ENCODE measurements at regions not wholly inside any gene's neighbourhood (a gene's known extent, or its start where the extent isn't known, plus 50 kb on each side); places are given as distances from the start of the nearest gene placed in this dataset.
A peak's percentile ranks its signal among the peaks of the same experiment; 100 is the strongest.

- Histone ChIP-seq H3K4me3 (ENCODE audit: low read depth, low read length) (no peak overlapping the region), H3K36me3 (ENCODE audit: control insufficient read depth, insufficient read depth, low read length) (no peaks in the 10 kb centered on the region), H3K27me3 (ENCODE audit: control insufficient read depth, insufficient read depth, low read length) (no peaks in the 10 kb centered on the region)
- no peak for DNase-seq (ENCODE audit: low read depth)
- no peak for TF ChIP-seq CTCF (IDR thresholded peaks at IDR 0.05; ENCODE audit: insufficient read depth, low read length, severe bottlenecking)
- no peak for FAIRE-seq
These were observed 824.2 kb upstream of the FAM98A start for GRCh38 chr2:34423301-34423700.

- no peak for TF ChIP-seq CTCF (IDR thresholded peaks at IDR 0.05; ENCODE audit: insufficient read depth, low read length, severe bottlenecking)
- Histone ChIP-seq H3K36me3 (ENCODE audit: control insufficient read depth, insufficient read depth, low read length) (no peaks in the 10 kb centered on the region), H3K4me3 (ENCODE audit: low read depth, low read length) (no peak overlapping the region), H3K27me3 (ENCODE audit: control insufficient read depth, insufficient read depth, low read length) (no peaks in the 10 kb centered on the region)
- DNase-seq (ENCODE audit: low read depth) (peak; percentile 60), FAIRE-seq (no peak)
These were observed 820.8 kb upstream of the FAM98A start for GRCh38 chr2:34419856-34420255.

- TF ChIP-seq CTCF (IDR thresholded peaks at IDR 0.05; ENCODE audit: insufficient read depth, low read length, severe bottlenecking), result no peak
- DNase-seq (ENCODE audit: low read depth) (no peak), FAIRE-seq (no peak)
- no peak overlapping the region for H3K4me3 ChIP-seq (ENCODE audit: low read depth, low read length)
- no peaks in the 10 kb centered on the region for H3K27me3 ChIP-seq (ENCODE audit: control insufficient read depth, insufficient read depth, low read length)
- H3K36me3 ChIP-seq (ENCODE audit: control insufficient read depth, insufficient read depth, low read length), result no peaks in the 10 kb centered on the region
These were observed 817.8 kb upstream of the FAM98A start for GRCh38 chr2:34416856-34417255.

GRCh38 chr2:34414856-34415255 lies 815.8 kb upstream of the FAM98A start:
- no peak for DNase-seq (ENCODE audit: low read depth)
- no peak for TF ChIP-seq CTCF (IDR thresholded peaks at IDR 0.05; ENCODE audit: insufficient read depth, low read length, severe bottlenecking)
- Histone ChIP-seq H3K27me3 (ENCODE audit: control insufficient read depth, insufficient read depth, low read length) (no peaks in the 10 kb centered on the region), H3K36me3 (ENCODE audit: control insufficient read depth, insufficient read depth, low read length) (no peaks in the 10 kb centered on the region), H3K4me3 (ENCODE audit: low read depth, low read length) (no peak overlapping the region)
- no peak for FAIRE-seq

- H3K4me3 ChIP-seq (ENCODE audit: low read depth, low read length), result no peak overlapping the region
- no peaks in the 10 kb centered on the region for H3K36me3 ChIP-seq (ENCODE audit: control insufficient read depth, insufficient read depth, low read length)
- no peak for TF ChIP-seq CTCF (IDR thresholded peaks at IDR 0.05; ENCODE audit: insufficient read depth, low read length, severe bottlenecking)
- FAIRE-seq (no peak), DNase-seq (ENCODE audit: low read depth) (peak; percentile 17)
- H3K27me3 ChIP-seq (ENCODE audit: control insufficient read depth, insufficient read depth, low read length), result no peaks in the 10 kb centered on the region
These were observed 809.0 kb upstream of the FAM98A start for GRCh38 chr2:34408100-34408499.

GRCh38 chr2:34403512-34403911 lies 804.4 kb upstream of the FAM98A start:
- TF ChIP-seq CTCF (IDR thresholded peaks at IDR 0.05; ENCODE audit: insufficient read depth, low read length, severe bottlenecking), result no peak
- H3K36me3 ChIP-seq (ENCODE audit: control insufficient read depth, insufficient read depth, low read length), result no peaks in the 10 kb centered on the region
- no peak overlapping the region for H3K4me3 ChIP-seq (ENCODE audit: low read depth, low read length)
- DNase-seq (ENCODE audit: low read depth) (no peak), FAIRE-seq (no peak)
- no peaks in the 10 kb centered on the region for H3K27me3 ChIP-seq (ENCODE audit: control insufficient read depth, insufficient read depth, low read length)
